ENCODE measurements at regions not wholly inside any gene's neighbourhood (a gene's known extent, or its start where the extent isn't known, plus 50 kb on each side); places are given as distances from the start of the nearest gene placed in this dataset.

DNA sequence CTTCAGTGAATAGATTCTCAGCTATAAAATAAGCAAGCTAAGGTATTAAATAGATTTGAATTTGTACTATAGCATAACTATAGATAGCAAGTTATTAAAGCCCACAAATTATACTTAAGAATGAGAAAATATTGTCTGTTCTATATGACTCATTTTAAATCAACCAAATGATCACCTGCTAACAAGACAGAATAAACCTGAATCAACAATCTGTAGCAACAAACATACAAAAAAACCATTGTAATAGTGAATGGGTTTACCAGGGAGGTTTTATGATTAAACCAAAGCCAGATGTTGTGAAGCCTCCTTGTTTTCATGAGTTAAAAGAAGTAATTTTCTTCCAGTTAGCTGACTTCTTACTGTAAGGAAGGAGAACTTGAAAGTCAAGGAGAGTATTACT, 71.9 kb upstream of the HTR1B start:
- no peak overlapping the region for H3K23ac ChIP-seq (ENCODE audit: low read depth, low read length, poor library complexity)
- no peak overlapping the region for H3K4me3 ChIP-seq (ENCODE audit: low read length in 2 of 2)
- no peak overlapping the region for H3K27ac ChIP-seq (replicated peaks; ENCODE audit: low read length)
- H3K4me1 ChIP-seq (ENCODE audit: control insufficient read depth in 2 of 2, insufficient read depth in 1 of 2, low read depth in 1 of 2, low read length in 2 of 2), result no peaks in the 10 kb centered on the region
- no peak for DNase-seq (ENCODE audit: low spot score)
- no peak overlapping the region for H2BK15ac ChIP-seq (ENCODE audit: low read length)
- H3K4ac ChIP-seq (ENCODE audit: low read length), result no peak overlapping the region
- no peaks in the 10 kb centered on the region for H3K36me3 ChIP-seq (replicated peaks in 1 of 2; ENCODE audit: control insufficient read depth in 2 of 2, insufficient read depth in 2 of 2, low read length in 2 of 2)
- no peaks in the 10 kb centered on the region for H3K9me3 ChIP-seq (replicated peaks in 1 of 2; ENCODE audit: control insufficient read depth in 2 of 2, insufficient read depth in 1 of 2, low read depth in 1 of 2, low read length in 2 of 2)
- H3K9ac ChIP-seq (ENCODE audit: low read depth, low read length, poor library complexity), result no peak overlapping the region
- no peak overlapping the region for H2BK12ac ChIP-seq (ENCODE audit: low read length)
- no peak overlapping the region for H4K91ac ChIP-seq (ENCODE audit: low read depth, low read length, poor library complexity)
- H3K27me3 ChIP-seq (ENCODE audit: control insufficient read depth in 3 of 3, insufficient read depth in 3 of 3, low read depth in 1 of 3, low read length in 3 of 3), result no peaks in the 10 kb centered on the region
- no peak overlapping the region for H4K8ac ChIP-seq (ENCODE audit: low read depth, low read length)
- no peak overlapping the region for H2AK5ac ChIP-seq (ENCODE audit: low read depth, low read length)
- no peak overlapping the region for H3K18ac ChIP-seq (ENCODE audit: low read length)
- no peak overlapping the region for H2AFZ ChIP-seq (ENCODE audit: low read length)
- H3K4me2 ChIP-seq (ENCODE audit: insufficient read depth, low read length, poor library complexity, severe bottlenecking), result no peak overlapping the region
- H3K79me1 ChIP-seq (ENCODE audit: low read depth, low read length), result no peaks in the 10 kb centered on the region
- no peak overlapping the region for H3K14ac ChIP-seq (ENCODE audit: low read length)
- H2BK120ac ChIP-seq (ENCODE audit: low read depth, low read length), result no peak overlapping the region
- H2BK5ac ChIP-seq (ENCODE audit: low read length), result no peak overlapping the region

DNA sequence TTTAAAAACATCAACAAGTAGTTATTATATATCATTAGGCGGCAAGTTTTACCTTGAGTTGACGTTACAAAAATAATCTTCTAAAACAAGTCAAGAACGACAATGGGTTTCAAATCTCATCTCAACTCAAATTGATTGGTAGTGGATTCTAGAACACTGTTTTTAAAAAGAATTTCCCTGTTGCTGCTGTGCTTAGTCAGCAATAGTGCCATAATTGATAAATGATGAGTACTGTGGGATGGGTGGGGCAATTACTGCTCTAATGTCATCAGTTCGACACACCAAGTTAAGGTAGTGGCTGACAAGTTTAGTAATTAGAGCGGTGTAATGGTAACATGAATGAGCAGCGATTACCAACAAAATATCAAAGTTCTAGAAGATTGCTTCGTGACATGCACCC, 73.4 kb upstream of the HTR1B start:
- no peak overlapping the region for H2BK12ac ChIP-seq (ENCODE audit: low read length)
- no peaks in the 10 kb centered on the region for H3K79me1 ChIP-seq (ENCODE audit: low read depth, low read length)
- H3K27me3 ChIP-seq (ENCODE audit: control insufficient read depth in 3 of 3, insufficient read depth in 3 of 3, low read depth in 1 of 3, low read length in 3 of 3), result no peaks in the 10 kb centered on the region
- no peak overlapping the region for H3K4me2 ChIP-seq (ENCODE audit: insufficient read depth, low read length, poor library complexity, severe bottlenecking)
- no peak overlapping the region for H2BK5ac ChIP-seq (ENCODE audit: low read length)
- no peaks in the 10 kb centered on the region for H3K9me3 ChIP-seq (replicated peaks in 1 of 2; ENCODE audit: control insufficient read depth in 2 of 2, insufficient read depth in 1 of 2, low read depth in 1 of 2, low read length in 2 of 2)
- H4K91ac ChIP-seq (ENCODE audit: low read depth, low read length, poor library complexity), result no peak overlapping the region
- no peak overlapping the region for H2BK15ac ChIP-seq (ENCODE audit: low read length)
- no peak overlapping the region for H4K8ac ChIP-seq (ENCODE audit: low read depth, low read length)
- H3K18ac ChIP-seq (ENCODE audit: low read length), result no peak overlapping the region
- H3K23ac ChIP-seq (ENCODE audit: low read depth, low read length, poor library complexity), result no peak overlapping the region
- H2AFZ ChIP-seq (ENCODE audit: low read length), result no peak overlapping the region
- no peak overlapping the region for H3K14ac ChIP-seq (ENCODE audit: low read length)
- no peak for DNase-seq (ENCODE audit: low spot score)
- H3K9ac ChIP-seq (ENCODE audit: low read depth, low read length, poor library complexity), result no peak overlapping the region
- H3K36me3 ChIP-seq (replicated peaks in 1 of 2; ENCODE audit: control insufficient read depth in 2 of 2, insufficient read depth in 2 of 2, low read length in 2 of 2), result no peaks in the 10 kb centered on the region
- H3K4me1 ChIP-seq (ENCODE audit: control insufficient read depth in 2 of 2, insufficient read depth in 1 of 2, low read depth in 1 of 2, low read length in 2 of 2), result no peaks in the 10 kb centered on the region
- no peak overlapping the region for H2AK5ac ChIP-seq (ENCODE audit: low read depth, low read length)
- no peak overlapping the region for H2BK120ac ChIP-seq (ENCODE audit: low read depth, low read length)
- WGBS, 2 donors (ENCODE audit: extremely low coverage in 2 of 2, insufficient read length in 2 of 2, insufficient replicate concordance in 1 of 2), result no CpG with 5 or more reads among the region's 7 CpGs
- H3K4me3 ChIP-seq (ENCODE audit: low read length in 2 of 2), result no peak overlapping the region
- no peak overlapping the region for H3K27ac ChIP-seq (replicated peaks; ENCODE audit: low read length)
- no peak overlapping the region for H3K4ac ChIP-seq (ENCODE audit: low read length)

DNA sequence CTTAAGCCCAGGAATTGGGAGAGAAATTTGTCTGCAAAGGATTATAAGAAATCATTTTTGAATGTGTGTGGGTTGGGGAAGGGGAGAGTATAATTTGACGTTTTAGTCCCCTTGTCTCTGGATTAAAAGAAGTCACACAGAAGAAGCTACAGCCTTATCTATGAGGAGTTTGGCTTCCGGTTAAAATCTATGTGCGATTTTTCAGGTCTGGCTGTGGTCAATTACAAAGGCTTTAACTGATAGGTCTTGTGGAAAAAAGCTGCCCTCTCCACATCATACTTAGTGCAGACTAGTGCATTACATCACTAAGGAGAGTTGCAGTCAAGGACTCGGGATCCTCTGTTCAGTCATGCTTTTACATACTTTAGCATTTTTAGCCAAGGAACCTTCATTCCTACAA, 80.3 kb upstream of the HTR1B start:
- Histone ChIP-seq H3K27ac (replicated peaks; ENCODE audit: low read length) (no peak overlapping the region), H3K27me3 (ENCODE audit: control insufficient read depth in 3 of 3, insufficient read depth in 3 of 3, low read depth in 1 of 3, low read length in 3 of 3) (no peaks in the 10 kb centered on the region), H3K9ac (ENCODE audit: low read depth, low read length, poor library complexity) (no peak overlapping the region)

GRCh38 chr6:77548190-77548589, 84.9 kb upstream of the HTR1B start:
- no peak overlapping the region for H3K4ac ChIP-seq (ENCODE audit: low read length)
- H3K14ac ChIP-seq (ENCODE audit: low read length), result no peak overlapping the region
- H4K8ac ChIP-seq (ENCODE audit: low read depth, low read length), result no peak overlapping the region
- no peaks in the 10 kb centered on the region for H3K27me3 ChIP-seq (ENCODE audit: control insufficient read depth in 3 of 3, insufficient read depth in 3 of 3, low read depth in 1 of 3, low read length in 3 of 3)
- no peaks in the 10 kb centered on the region for H3K4me1 ChIP-seq (ENCODE audit: control insufficient read depth in 2 of 2, insufficient read depth in 1 of 2, low read depth in 1 of 2, low read length in 2 of 2)
- no peak overlapping the region for H3K9ac ChIP-seq (ENCODE audit: low read depth, low read length, poor library complexity)
- H2BK5ac ChIP-seq (ENCODE audit: low read length), result no peak overlapping the region
- no peak overlapping the region for H3K23ac ChIP-seq (ENCODE audit: low read depth, low read length, poor library complexity)
- H2BK120ac ChIP-seq (ENCODE audit: low read depth, low read length), result no peak overlapping the region
- DNase-seq (ENCODE audit: low spot score), result no peak
- no peak overlapping the region for H2BK15ac ChIP-seq (ENCODE audit: low read length)
- no peak overlapping the region for H4K91ac ChIP-seq (ENCODE audit: low read depth, low read length, poor library complexity)
- WGBS, 2 donors (ENCODE audit: extremely low coverage in 2 of 2, insufficient read length in 2 of 2, insufficient replicate concordance in 1 of 2), result no CpG with 5 or more reads among the region's 3 CpGs
- H2AFZ ChIP-seq (ENCODE audit: low read length), result no peak overlapping the region
- H3K79me1 ChIP-seq (ENCODE audit: low read depth, low read length), result no peaks in the 10 kb centered on the region
- no peaks in the 10 kb centered on the region for H3K9me3 ChIP-seq (replicated peaks in 1 of 2; ENCODE audit: control insufficient read depth in 2 of 2, insufficient read depth in 1 of 2, low read depth in 1 of 2, low read length in 2 of 2)
- no peak overlapping the region for H2BK12ac ChIP-seq (ENCODE audit: low read length)
- no peak overlapping the region for H3K4me2 ChIP-seq (ENCODE audit: insufficient read depth, low read length, poor library complexity, severe bottlenecking)
- no peak overlapping the region for H3K4me3 ChIP-seq (ENCODE audit: low read length in 2 of 2)
- H3K27ac ChIP-seq (replicated peaks; ENCODE audit: low read length), result no peak overlapping the region
- no peak overlapping the region for H2AK5ac ChIP-seq (ENCODE audit: low read depth, low read length)
- H3K36me3 ChIP-seq (replicated peaks in 1 of 2; ENCODE audit: control insufficient read depth in 2 of 2, insufficient read depth in 2 of 2, low read length in 2 of 2), result no peaks in the 10 kb centered on the region
- no peak overlapping the region for H3K18ac ChIP-seq (ENCODE audit: low read length)

More for the DNA sequence above, 80.3 kb upstream of the HTR1B start:
- DNase-seq (ENCODE audit: low spot score), result no peak
- H2AFZ ChIP-seq (ENCODE audit: low read length), result no peak overlapping the region
- H3K4me3 ChIP-seq (ENCODE audit: low read length in 2 of 2), result no peak overlapping the region
- no peak overlapping the region for H3K14ac ChIP-seq (ENCODE audit: low read length)
- no peaks in the 10 kb centered on the region for H3K79me1 ChIP-seq (ENCODE audit: low read depth, low read length)
- no peak overlapping the region for H4K91ac ChIP-seq (ENCODE audit: low read depth, low read length, poor library complexity)
- no peaks in the 10 kb centered on the region for H3K9me3 ChIP-seq (replicated peaks in 1 of 2; ENCODE audit: control insufficient read depth in 2 of 2, insufficient read depth in 1 of 2, low read depth in 1 of 2, low read length in 2 of 2)
- no peaks in the 10 kb centered on the region for H3K36me3 ChIP-seq (replicated peaks in 1 of 2; ENCODE audit: control insufficient read depth in 2 of 2, insufficient read depth in 2 of 2, low read length in 2 of 2)
- H2BK5ac ChIP-seq (ENCODE audit: low read length), result no peak overlapping the region
- no peak overlapping the region for H3K23ac ChIP-seq (ENCODE audit: low read depth, low read length, poor library complexity)
- 100% methylated on average over 1 of the region's 4 CpGs; no CpG with 5 or more reads in 1 of the 2 donors for WGBS, 2 donors (ENCODE audit: extremely low coverage in 2 of 2, insufficient read length in 2 of 2, insufficient replicate concordance in 1 of 2)
- no peak overlapping the region for H2BK15ac ChIP-seq (ENCODE audit: low read length)
- H3K18ac ChIP-seq (ENCODE audit: low read length), result no peak overlapping the region
- H3K4ac ChIP-seq (ENCODE audit: low read length), result no peak overlapping the region
- H3K4me1 ChIP-seq (ENCODE audit: control insufficient read depth in 2 of 2, insufficient read depth in 1 of 2, low read depth in 1 of 2, low read length in 2 of 2), result no peaks in the 10 kb centered on the region
- H2BK120ac ChIP-seq (ENCODE audit: low read depth, low read length), result no peak overlapping the region
- H3K4me2 ChIP-seq (ENCODE audit: insufficient read depth, low read length, poor library complexity, severe bottlenecking), result no peak overlapping the region
- no peak overlapping the region for H4K8ac ChIP-seq (ENCODE audit: low read depth, low read length)
- H2BK12ac ChIP-seq (ENCODE audit: low read length), result no peak overlapping the region
- H2AK5ac ChIP-seq (ENCODE audit: low read depth, low read length), result no peak overlapping the region
